SK-N-SH (cell line): ENCODE measurements at regions not wholly inside any gene's neighbourhood (a gene's known extent, or its start where the extent isn't known, plus 50 kb on each side); places are given as distances from the start of the nearest gene placed in this dataset.

Source experiments
- CTCF ChIA-PET: fragments of 300-600, 350-600 bp; formaldehyde crosslinking; extraction: SDS; loops from one replicate; lab custom pipeline; 2021; lab: Yijun Ruan, JAX
- POLR2A ChIA-PET: fragments of 350-600 bp; sonication (Branson Sonifier 250); formaldehyde crosslinking; extraction: SDS; loops from one replicate; lab custom pipeline; 2020; ENCODE audit warnings: antibody characterized with exemption, inconsistent platforms; lab: Yijun Ruan, JAX
- DNase-seq: peaks from one replicate; pipeline ENCODE4 v3.0.0; 2012
- H2AFZ ChIP-seq: fragments of 200-600 bp; sonication (generic); 2 replicates; pipeline ENCODE4 v1.8.1; 2016; ENCODE audit warnings: antibody characterized with exemption, mild to moderate bottlenecking, low read depth
- H3F3A ChIP-seq: fragments of 200-600 bp; sonication (generic); replicated peaks from 2 replicates; pipeline ENCODE3; 2016; ENCODE audit warnings: antibody characterized with exemption, mild to moderate bottlenecking; ENCODE audit not compliant: insufficient read depth
- H3K27ac ChIP-seq, 2 experiments: fragments of 200-500 bp in 1 of 2; fragments of 200-600 bp in 1 of 2; sonication (Bioruptor generic) in 1 of 2; sonication (generic), shearing (Covaris generic) in 1 of 2; 2 replicates each; pipeline versions ENCODE4 v1.5.1 to v1.6.1; 2014 to 2016; ENCODE audit warnings: low read depth in 2 of 2, inconsistent platforms in 1 of 2, low read length in 1 of 2, mild to moderate bottlenecking in 1 of 2, mixed read lengths in 1 of 2
- H3K27me3 ChIP-seq: fragments of 200-600 bp; sonication (generic), shearing (Covaris generic); 2 replicates; pipeline ENCODE4 v1.6.1; 2016; ENCODE audit warnings: mixed run types; ENCODE audit not compliant: insufficient read depth
- H3K36me3 ChIP-seq, 2 experiments: fragments of 200-500 bp in 1 of 2; fragments of 200-600 bp in 1 of 2; sonication (Bioruptor generic) in 1 of 2; sonication (generic) in 1 of 2; replicated peaks in 1 of 2; 2 replicates each; pipeline versions ENCODE3 to v1.5.1; 2014 to 2016; ENCODE audit warnings: low read length in 1 of 2, mild to moderate bottlenecking in 1 of 2; ENCODE audit not compliant: insufficient read depth in 2 of 2, control insufficient read depth in 1 of 2
- H3K4me1 ChIP-seq, 2 experiments: fragments of 200-500 bp in 1 of 2; fragments of 200-600 bp in 1 of 2; sonication (Bioruptor generic) in 1 of 2; sonication (generic), shearing (Covaris generic) in 1 of 2; 2 replicates each; pipeline versions ENCODE4 v1.5.1 to v1.6.1; 2014 to 2016; ENCODE audit warnings: low read depth in 1 of 2, low read length in 1 of 2, mixed run types in 1 of 2; ENCODE audit not compliant: insufficient read depth in 2 of 2, control insufficient read depth in 1 of 2
- H3K4me2 ChIP-seq: fragments of 200-600 bp; sonication (generic), shearing (Covaris generic); 2 replicates; pipeline ENCODE4 v1.6.1; 2017; ENCODE audit warnings: mixed run types
- H3K4me3 ChIP-seq, 2 experiments: fragments of 200-500 bp in 1 of 2; fragments of 200-600 bp in 1 of 2; sonication (Bioruptor generic) in 1 of 2; sonication (generic), shearing (Covaris generic) in 1 of 2; 2 replicates each; pipeline versions ENCODE4 v1.5.1 to v1.8.1; 2014 to 2016; ENCODE audit warnings: low read depth in 2 of 2, inconsistent platforms in 1 of 2, low read length in 1 of 2, mild to moderate bottlenecking in 1 of 2, mixed read lengths in 1 of 2, moderate library complexity in 1 of 2
- H3K79me2 ChIP-seq: fragments of 200-600 bp; sonication (generic); 2 replicates; pipeline ENCODE4 v1.8.1; 2017; ENCODE audit warnings: mild to moderate bottlenecking; ENCODE audit not compliant: insufficient read depth
- H3K9ac ChIP-seq: fragments of 200-600 bp; sonication (generic); 2 replicates; pipeline ENCODE4 v1.6.1; 2017; ENCODE audit warnings: mixed run types
- H3K9me2 ChIP-seq: fragments of 200-600 bp; sonication (generic); 2 replicates; pipeline ENCODE4 v1.6.1; 2017; ENCODE audit warnings: mixed run types
- H3K9me3 ChIP-seq: fragments of 200-600 bp; sonication (generic); 2 replicates; pipeline ENCODE4 v1.6.1; 2017; ENCODE audit warnings: mixed run types, mild to moderate bottlenecking, moderate library complexity
- H4K20me1 ChIP-seq: fragments of 200-600 bp; sonication (generic); 2 replicates; pipeline ENCODE4 v1.6.1; 2017; ENCODE audit warnings: mild to moderate bottlenecking, mixed run types; ENCODE audit not compliant: insufficient read depth
- CHD2 ChIP-seq: fragments of 150-350 bp; IDR thresholded peaks from 2 replicates; pipeline ENCODE4 v1.6.1; 2018; ENCODE audit warnings: low read length; ENCODE audit not compliant: partially characterized antibody
- FOXJ3 ChIP-seq: sonication (generic); formaldehyde crosslinking; IDR thresholded peaks from 2 replicates; pipeline ENCODE4 v1.5.1; 2020; ENCODE audit warnings: mild to moderate bottlenecking, missing genetic modification reagents
- FOXM1 ChIP-seq: IDR thresholded peaks from 2 replicates; pipeline ENCODE4 v1.4.0; 2012; ENCODE audit warnings: low read depth, mild to moderate bottlenecking
- GABPA ChIP-seq: IDR thresholded peaks from 2 replicates; pipeline ENCODE4 v1.4.0; 2012; ENCODE audit warnings: low read depth, mild to moderate bottlenecking
- GATA2 ChIP-seq: sonication (generic); formaldehyde crosslinking; IDR thresholded peaks from 2 replicates; pipeline ENCODE4 v1.5.0; 2020; ENCODE audit warnings: mild to moderate bottlenecking, missing genetic modification reagents
- MEF2A ChIP-seq: IDR thresholded peaks from 2 replicates; pipeline ENCODE4 v1.4.0; 2012; ENCODE audit warnings: low read depth, borderline replicate concordance
- MXI1 ChIP-seq: IDR thresholded peaks from 2 replicates; pipeline ENCODE4 v1.6.1; 2012; ENCODE audit warnings: mild to moderate bottlenecking, low read depth, low read length, improper control_type of control experiment
- NFIC ChIP-seq: IDR thresholded peaks from 2 replicates; pipeline ENCODE4 v1.4.0; 2012; ENCODE audit warnings: borderline replicate concordance
- POLR2AphosphoS5 ChIP-seq: IDR thresholded peaks from 2 replicates; pipeline ENCODE4 v1.6.1; 2012; ENCODE audit warnings: low read depth, low read length
- RAD21 ChIP-seq: IDR thresholded peaks from 2 replicates; pipeline ENCODE4 v1.6.1; 2012; ENCODE audit warnings: mild to moderate bottlenecking, low read length
- RCOR1 ChIP-seq: fragments of 150-350 bp; IDR thresholded peaks from 2 replicates; pipeline ENCODE4 v1.6.1; 2017; ENCODE audit warnings: antibody characterized with exemption, low read length
- RFX5 ChIP-seq: IDR thresholded peaks from 2 replicates; pipeline ENCODE4 v1.6.1; 2012; ENCODE audit warnings: mild to moderate bottlenecking, improper control_type of control experiment, low read length
- RXRA ChIP-seq: IDR thresholded peaks from 2 replicates; pipeline ENCODE4 v1.4.0; 2012; ENCODE audit warnings: low read depth, mild to moderate bottlenecking, borderline replicate concordance
- SIN3A ChIP-seq: IDR thresholded peaks from 2 replicates; pipeline ENCODE4 v1.6.1; 2012; ENCODE audit warnings: low read depth, mild to moderate bottlenecking, low read length, moderate library complexity, borderline replicate concordance
- TAF1 ChIP-seq: IDR thresholded peaks from 2 replicates; pipeline ENCODE4 v1.6.1; 2012; ENCODE audit warnings: low read depth, mild to moderate bottlenecking, low read length, moderate library complexity, borderline replicate concordance
- TCF12 ChIP-seq: IDR thresholded peaks from 2 replicates; pipeline ENCODE4 v1.4.0; 2012
- WGBS: methylation state at CpG from one replicate; pipeline ENCODE4 v1.1.6; 2017; ENCODE audit warnings: low lambda C conversion rate; 5-methylcytosine and 5-hydroxymethylcytosine counted together
- TF ChIP-seq, protein P1 (sequence below): fragments of 150-350 bp; IDR thresholded peaks from 2 replicates; pipeline ENCODE4 v1.6.1; 2016; ENCODE audit warnings: mild to moderate bottlenecking, low read depth, low read length

DNA sequence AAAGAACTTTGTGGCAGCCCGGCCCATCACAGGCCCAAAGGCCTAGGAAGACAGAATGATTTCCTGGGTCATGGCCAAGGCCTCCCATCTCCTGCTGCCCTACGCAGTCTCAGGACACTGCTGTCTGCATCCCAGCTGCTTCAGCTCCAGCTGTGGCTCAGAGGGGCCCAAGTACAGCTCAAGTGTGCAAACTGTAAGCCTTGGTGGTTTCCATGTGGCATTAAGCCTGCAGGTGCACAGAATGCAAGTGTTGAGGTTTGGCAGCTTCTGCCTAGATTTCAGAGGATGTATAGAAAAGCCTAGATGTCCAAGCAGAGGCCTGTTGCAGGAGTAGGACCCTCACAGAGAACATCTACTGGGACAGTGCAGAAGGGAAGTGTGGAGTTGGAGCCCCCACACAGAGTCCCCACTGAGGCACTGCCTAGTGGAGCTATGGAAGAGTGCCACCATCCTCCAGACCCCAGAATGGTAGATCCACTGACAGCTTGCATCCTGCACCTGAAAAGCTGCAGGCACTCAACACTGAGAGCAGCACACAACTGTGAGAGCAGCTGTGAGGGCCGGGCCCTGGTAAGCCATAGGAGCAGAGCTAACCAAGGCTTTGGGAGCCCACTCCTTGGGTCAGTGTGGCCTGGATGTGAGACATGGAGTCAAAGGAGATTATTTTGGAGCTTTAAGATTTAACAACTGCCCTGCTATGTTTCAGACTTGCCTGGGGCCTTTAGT, 208.2 kb upstream of the CMC1 start (continued):
- no peak for TF ChIP-seq MEF2A
- no peak for TF ChIP-seq RXRA
- TF ChIP-seq FOXJ3 (CRISPR knock-in tag), result no peak

DNA sequence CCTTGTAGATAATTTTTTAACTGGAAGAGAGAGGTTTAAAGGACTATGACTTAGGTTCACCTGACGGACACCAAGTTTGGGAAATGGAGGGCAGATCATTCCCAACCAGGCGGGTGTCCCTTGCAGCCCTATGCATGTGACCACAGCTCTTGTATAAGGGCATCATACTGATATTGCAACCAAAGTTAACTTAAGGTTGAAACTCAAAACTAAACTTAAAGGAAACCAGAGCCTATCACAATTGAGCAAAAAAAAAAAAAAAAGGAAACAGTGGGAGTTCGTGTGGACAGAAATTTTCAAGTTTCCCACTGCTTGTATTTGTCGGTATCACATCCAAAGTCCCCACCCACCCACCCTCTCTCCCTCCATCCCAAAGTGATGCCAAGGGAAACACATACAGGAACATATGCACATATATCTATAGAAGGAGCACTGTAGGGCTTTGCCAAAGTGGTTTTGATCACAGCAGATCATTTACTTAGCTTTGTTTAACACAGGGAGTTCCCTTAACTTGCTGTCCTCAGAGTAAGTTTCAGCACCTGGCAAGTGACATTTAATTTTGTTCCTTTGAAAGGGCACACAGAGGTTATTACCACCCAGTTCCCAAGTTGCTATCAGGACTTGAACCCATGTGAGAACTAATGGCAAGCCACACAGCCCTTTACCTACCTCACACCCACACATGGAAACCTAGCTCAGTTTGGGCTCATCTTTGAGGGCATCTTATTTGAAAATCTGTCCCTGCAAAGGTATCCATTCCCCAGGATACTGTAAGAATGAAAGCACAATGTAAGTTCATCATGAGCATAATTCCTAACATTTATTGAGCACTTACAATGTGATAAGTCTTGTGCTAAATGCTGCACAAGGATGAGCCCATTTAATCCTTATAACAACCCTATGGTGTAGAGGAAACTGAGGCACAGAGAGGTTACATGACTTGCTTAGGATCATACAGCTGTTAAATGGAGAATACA, 204.5 kb upstream of the CMC1 start:
- H3K27ac ChIP-seq, result no peak overlapping the region
- no peak overlapping the region for H3K9ac ChIP-seq
- ChIA-PET CTCF (no interaction called here), POLR2A (no interaction called here)
- no peaks in the 10 kb centered on the region for H3K9me3 ChIP-seq
- 3% methylated on average over 4 of the region's 4 CpGs for WGBS
- no peaks in the 10 kb centered on the region for H4K20me1 ChIP-seq
- no peaks in the 10 kb centered on the region for H3K79me2 ChIP-seq
- no peak overlapping the region for H2AFZ ChIP-seq
- H3K4me2 ChIP-seq, result no peak overlapping the region
- no peaks in the 10 kb centered on the region for H3K4me1 ChIP-seq
- no peak for DNase-seq
- TF ChIP-seq RFX5 (no peak), RCOR1 (no peak), RXRA (no peak), CHD2 (no peak), MXI1 (no peak), TCF12 (no peak), NFIC (no peak), GATA2 (CRISPR knock-in tag) (no peak), SIN3A (no peak), MEF2A (no peak), GABPA (no peak), FOXM1 (no peak)
- TF ChIP-seq, protein P1, sequence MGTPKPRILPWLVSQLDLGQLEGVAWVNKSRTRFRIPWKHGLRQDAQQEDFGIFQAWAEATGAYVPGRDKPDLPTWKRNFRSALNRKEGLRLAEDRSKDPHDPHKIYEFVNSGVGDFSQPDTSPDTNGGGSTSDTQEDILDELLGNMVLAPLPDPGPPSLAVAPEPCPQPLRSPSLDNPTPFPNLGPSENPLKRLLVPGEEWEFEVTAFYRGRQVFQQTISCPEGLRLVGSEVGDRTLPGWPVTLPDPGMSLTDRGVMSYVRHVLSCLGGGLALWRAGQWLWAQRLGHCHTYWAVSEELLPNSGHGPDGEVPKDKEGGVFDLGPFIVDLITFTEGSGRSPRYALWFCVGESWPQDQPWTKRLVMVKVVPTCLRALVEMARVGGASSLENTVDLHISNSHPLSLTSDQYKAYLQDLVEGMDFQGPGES, result no peak
- TF ChIP-seq, all 33 proteins: peak for 0
- Histone ChIP-seq H3F3A (no peaks in the 10 kb centered on the region), H3K36me3 (no peaks in the 10 kb centered on the region), H3K4me3 (no peak overlapping the region), H3K27me3 (no peaks in the 10 kb centered on the region), H3K9me2 (no peaks in the 10 kb centered on the region)

DNA sequence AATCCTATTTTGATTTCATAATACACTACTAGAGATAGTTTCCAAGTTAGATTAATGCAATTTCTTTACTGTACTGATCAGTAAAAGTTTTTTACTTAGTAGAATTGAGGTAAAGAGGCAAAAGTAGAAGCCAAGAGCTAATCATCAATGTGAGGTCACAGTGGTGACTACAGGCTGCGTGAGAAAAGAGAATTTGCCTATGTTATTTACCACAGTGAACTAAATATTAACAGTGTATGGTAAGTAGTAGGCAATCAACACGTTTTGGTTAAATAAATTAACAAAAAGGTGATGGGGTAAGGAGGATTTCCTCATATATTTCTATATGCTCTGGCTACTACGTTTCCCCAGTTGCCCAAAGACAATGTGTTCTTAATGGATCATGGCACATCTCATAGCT, 202.2 kb upstream of the CMC1 start:
- POLR2A ChIA-PET, result no interaction called here
- CTCF ChIA-PET, result no interaction called here
- 5% methylated on average over 3 of the region's 3 CpGs for WGBS

More for the DNA sequence above, 202.2 kb upstream of the CMC1 start:
- H3K36me3 ChIP-seq, result no peaks in the 10 kb centered on the region
- DNase-seq, result no peak
- TF ChIP-seq RAD21, result no peak
- TF ChIP-seq RXRA, result no peak
- TF ChIP-seq TAF1, result no peak
- no peak for TF ChIP-seq POLR2AphosphoS5
- H3K9ac ChIP-seq, result no peak overlapping the region
- H3K9me3 ChIP-seq, result no peaks in the 10 kb centered on the region
- H3F3A ChIP-seq, result no peaks in the 10 kb centered on the region
- H3K79me2 ChIP-seq, result no peaks in the 10 kb centered on the region
- H3K4me1 ChIP-seq, result no peaks in the 10 kb centered on the region
- H3K4me2 ChIP-seq, result no peak overlapping the region
- H3K27me3 ChIP-seq, result no peaks in the 10 kb centered on the region
- H4K20me1 ChIP-seq, result no peaks in the 10 kb centered on the region
- no peak overlapping the region for H2AFZ ChIP-seq
- H3K4me3 ChIP-seq, result no peak overlapping the region
- no peaks in the 10 kb centered on the region for H3K9me2 ChIP-seq
- no peak overlapping the region for H3K27ac ChIP-seq
